ENCODE measurements at regions not wholly inside any gene's neighbourhood (a gene's known extent, or its start where the extent isn't known, plus 50 kb on each side); places are given as distances from the start of the nearest gene placed in this dataset.
"Not testable (repeated sequence)": the region's sequence is repeated elsewhere in the genome, so short reads cannot be mapped to it uniquely, and the experiment has no call there.

GRCh38 chr1:148309940-148310500, 157.9 kb upstream of the NBPF11 start:
- DNase-seq = no peak

- no peak for DNase-seq
Measured at GRCh38 chr1:148308832-148309458, 156.9 kb upstream of the NBPF11 start.

- DNase-seq = no peak
Measured at GRCh38 chr1:148307583-148308185, 155.6 kb upstream of the NBPF11 start.

GRCh38 chr1:148304935-148305334, 152.9 kb upstream of the NBPF11 start:
- not testable (repeated sequence) for DNase-seq

DNA sequence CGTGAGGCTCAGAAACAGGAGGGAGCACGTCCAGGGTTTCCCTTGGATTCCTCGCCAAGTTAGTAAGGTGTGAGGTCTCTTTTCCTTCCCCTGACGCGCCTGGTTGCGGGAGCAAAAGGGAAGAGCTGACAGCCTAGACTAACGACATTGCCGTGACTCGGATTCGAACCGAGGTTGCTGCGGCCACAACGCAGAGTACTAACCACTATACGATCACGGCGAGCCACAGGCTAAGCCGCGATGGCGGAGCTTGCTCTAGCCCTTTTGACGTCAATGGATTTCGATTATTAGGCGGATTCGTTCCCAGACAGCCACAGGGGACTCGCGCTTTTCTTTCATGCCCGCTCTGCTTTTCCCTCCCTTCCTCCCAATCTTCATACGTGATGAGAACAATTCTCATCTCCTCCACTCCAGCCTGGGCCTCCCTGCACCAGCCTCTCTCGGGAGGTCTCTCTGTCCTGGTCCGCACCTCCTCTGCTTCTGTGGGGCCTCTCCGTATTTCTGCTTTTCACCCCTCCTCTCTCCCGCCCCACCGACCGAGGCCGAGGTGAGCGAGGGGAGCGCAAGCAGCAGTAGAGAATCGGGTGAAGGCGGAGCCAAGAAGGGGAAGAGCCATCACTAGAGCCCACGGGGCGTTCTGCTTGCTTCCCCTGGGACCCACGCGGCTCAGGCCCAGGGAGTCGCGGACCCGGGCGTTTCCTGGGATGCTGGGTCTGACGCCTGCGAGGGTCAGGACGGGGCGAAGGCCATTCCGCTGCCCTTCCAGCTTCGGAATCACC, 150.7 kb upstream of the NBPF11 start:
- not testable (repeated sequence) for DNase-seq

DNA sequence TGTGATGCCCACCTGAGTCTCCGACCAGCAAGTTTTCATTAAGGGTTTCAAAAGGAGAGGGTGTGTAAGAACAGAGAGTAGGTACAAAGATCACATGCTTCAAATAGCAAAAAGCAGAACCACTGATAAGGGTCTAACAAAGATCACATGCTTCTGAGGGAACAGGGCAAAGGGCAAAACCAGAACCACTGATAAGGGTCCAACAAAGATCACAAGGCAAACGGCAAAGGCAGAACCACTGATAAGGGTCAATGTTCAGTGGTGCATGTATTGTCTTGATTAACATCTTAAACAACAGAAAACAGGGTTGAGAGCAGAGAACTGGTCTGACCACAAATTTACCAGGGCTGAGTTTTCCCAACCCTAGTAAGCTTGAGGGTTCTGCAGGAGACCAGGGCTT, 145.8 kb upstream of the NBPF11 start:
- not testable (repeated sequence) for DNase-seq

GRCh38 chr1:148296511-148296910, 144.4 kb upstream of the NBPF11 start:
- DNase-seq = no peak

GRCh38 chr1:148294116-148294807, 142.2 kb upstream of the NBPF11 start:
- no peak for DNase-seq

GRCh38 chr1:148293651-148294050, 141.6 kb upstream of the NBPF11 start:
- no peak for DNase-seq

- no peak for DNase-seq
Measured at GRCh38 chr1:148292915-148293314, 140.8 kb upstream of the NBPF11 start.

DNA sequence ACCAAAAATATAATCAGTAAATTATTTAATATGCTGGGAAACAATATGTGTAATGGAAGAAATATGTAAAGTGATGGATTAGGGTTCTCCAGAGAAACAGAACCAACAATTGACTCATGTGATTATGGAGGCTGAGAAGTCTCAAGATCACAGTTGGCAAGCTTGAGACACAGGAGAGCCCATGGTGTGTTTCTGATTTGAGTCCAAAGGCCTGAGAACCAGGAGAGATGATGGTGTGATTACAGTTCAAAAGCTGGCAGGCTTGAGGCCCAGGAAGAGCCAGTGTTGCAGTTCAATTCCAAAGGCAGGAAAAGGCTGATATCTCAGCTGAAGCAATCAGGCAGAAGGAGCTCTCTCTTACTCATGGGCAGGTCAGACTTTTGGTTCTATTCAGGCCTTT, 138.8 kb upstream of the NBPF11 start:
- no peak for DNase-seq

DNA sequence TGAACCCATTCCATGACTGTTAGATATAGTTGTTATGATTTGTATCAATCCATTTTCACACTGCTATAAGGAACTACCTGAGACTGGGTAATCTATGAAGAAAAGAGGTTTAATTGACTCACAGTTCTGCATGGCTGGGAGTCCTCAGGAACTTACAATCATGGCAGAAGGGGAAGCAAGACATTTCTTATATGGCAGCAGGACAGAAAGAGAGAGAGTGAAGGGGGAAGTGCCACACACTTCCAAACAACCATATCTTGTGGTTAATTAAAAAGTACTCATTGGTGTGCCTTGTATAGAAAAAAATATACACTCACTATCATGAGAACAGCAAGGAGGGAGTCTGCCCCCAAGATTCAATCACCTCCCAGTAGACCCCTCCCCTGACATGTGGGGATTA, 137.6 kb upstream of the NBPF11 start:
- DNase-seq = no peak

DNA sequence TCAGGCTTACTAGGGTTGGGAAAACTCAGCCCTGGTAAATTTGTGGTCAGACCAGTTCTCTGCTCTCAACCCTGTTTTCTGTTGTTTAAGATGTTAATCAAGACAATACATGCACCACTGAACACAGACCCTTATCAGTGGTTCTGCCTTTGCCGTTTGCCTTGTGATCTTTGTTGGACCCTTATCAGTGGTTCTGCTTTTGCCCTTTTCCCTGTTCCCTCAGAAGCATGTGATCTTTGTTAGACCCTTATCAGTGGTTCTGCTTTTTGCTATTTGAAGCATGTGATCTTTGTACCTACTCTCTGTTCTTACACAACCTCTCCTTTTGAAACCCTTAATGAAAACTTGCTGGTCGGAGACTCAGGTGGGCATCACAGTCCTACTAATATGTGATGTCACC, 133.9 kb upstream of the NBPF11 start:
- not testable (repeated sequence) for DNase-seq

GRCh38 chr1:148280831-148281572, 128.9 kb upstream of the NBPF11 start:
- not testable (repeated sequence) for DNase-seq

GRCh38 chr1:148279002-148279542, 127.0 kb upstream of the NBPF11 start:
- not testable (repeated sequence) for DNase-seq

DNA sequence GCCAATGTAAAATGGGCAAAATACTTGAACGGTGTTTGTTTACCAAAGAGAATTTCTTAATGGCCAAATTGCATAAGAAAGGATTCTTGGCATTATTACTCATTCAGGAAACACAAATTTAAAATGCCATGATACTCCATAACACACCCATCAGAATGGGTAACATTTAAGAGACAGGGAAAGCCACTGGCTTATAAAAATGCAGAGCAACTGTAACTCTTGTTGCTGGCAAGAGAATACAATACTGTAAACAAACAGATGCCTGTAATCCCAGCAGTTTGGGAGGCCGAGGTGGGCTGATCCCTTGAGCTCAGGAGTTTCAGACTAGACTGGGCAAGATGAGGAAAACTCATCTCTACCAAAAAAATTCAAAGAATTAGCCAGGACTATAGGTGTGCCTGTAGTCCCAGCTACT, 125.8 kb upstream of the NBPF11 start:
- not testable (repeated sequence) for DNase-seq

- DNase-seq = not testable (repeated sequence)
Measured at GRCh38 chr1:148267066-148267465, 115.0 kb upstream of the NBPF11 start.

DNA sequence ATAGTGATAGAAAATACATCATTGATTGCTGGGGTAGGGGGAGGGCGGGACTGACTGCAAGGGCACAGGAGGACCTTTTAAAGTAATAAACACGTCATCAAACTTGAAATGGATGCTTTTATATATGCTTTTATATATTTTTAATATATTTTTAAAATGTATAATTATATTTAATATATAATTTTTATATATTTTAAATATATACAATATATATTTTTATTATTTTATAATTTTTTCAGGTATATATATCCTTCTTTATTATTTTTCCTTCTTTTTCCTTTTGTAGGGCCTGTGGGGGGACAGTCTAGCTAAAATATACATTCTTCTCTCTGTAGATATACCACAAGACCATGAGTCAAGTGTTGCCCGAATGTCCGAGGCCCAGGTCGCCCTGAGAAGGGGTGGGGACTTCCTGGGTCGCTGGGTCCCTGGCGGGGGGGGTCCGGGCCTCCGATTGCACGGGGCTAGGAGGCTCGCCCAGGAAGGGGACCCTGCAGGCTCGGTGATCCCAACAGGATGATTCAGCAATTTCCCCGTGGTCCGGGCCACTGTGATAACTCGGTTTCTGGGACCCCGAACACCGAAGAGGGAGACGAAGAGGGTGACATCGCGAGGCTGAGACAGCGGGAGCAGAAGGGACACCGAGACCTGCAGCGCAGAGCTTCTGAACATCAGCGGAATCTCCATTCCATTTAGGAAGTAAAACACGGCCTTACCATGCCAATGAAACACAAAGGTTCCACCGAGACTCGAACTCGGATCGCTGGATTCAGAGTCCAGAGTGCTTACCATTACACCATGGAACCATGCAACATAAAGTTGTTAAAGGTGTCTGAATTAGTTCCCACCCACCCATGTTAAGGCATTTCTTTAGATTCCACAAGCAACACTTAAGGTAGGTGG, 112.5 kb upstream of the NBPF11 start:
- DNase-seq = no peak

DNA sequence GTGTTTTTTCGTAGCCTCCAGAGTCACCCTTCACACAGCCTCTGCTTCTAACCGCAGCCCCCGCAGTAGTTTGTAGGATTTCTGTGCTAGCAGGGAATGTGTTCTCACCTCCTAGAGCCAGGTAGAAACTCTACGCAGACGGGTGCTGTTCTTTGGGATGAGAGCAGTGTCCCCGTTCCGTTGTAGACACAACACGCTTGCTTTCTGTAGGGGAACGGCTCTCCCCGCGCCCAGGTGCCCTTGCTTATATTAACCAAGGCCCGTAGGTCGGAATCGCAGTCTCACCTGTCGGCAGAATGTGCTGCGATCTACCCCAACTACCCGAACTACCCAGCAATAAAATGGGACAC, 111.8 kb upstream of the NBPF11 start:
- no peak for DNase-seq

DNA sequence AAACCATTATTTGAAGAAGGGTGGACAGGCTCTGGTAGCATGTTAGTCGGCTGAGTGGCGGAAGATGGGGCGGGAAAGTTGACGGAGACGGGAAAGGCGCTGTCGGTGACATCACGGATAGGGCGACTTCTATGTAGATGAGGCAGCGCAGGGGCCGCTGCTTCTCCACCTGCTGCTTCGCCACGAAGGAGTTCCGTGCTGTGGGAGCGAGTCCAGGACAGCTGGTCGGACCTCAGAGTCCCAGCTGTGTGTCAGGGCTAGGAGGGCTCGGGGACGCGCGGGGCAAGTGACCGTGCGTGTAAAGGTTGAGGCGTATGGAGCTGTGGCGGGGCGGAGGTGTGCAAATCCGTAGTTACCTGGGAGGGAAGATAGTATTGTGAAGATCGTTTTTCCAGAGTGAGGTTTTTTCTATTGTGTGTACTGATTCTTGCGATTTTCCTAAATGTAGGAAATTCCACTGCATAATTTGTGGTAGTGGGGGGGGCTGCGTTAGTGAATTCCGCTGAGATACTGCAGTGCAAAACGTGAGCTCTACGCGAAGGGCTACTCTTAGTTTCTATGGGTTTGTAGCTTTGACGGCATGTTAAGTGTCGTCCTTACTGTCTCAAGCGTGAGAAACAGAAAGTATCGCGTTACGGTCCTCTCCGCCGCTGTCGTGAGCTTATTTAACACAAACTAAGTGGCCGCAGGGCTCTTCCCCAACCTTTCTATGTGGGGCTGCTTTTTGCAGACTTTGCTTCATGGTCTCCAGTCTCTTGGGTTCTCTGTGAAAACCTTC, 111.2 kb upstream of the NBPF11 start:
- no peak for DNase-seq

Measured in AML-193 (cell line).